Psoas muscle (tissue), 7 donors: ENCODE measurements at regions not wholly inside any gene's neighbourhood (a gene's known extent, or its start where the extent isn't known, plus 50 kb on each side); places are given as distances from the start of the nearest gene placed in this dataset.

ENCODE experiments used
- ATAC-seq, 4 donors: fragments of 200-7000 bp; cut with Tn5 transposase; one replicate each; pipeline ENCODE4 v1.9.1; 2020; ENCODE audit warnings: moderate library complexity in 3 of 4, mild to moderate bottlenecking in 2 of 4
- DNase-seq, 2 donors: peaks; one replicate each; pipeline ENCODE4 v3.0.0-alpha.2; 2020
- H3K27ac ChIP-seq: fragments of 200-600 bp; one replicate; pipeline ENCODE4 v1.8.0; 2022
- H3K27me3 ChIP-seq, 3 donors: fragments of 200-600 bp in 1 of 3; one replicate each; pipeline versions ENCODE4 v1.6.1 to v1.8.0; 2013 to 2022; ENCODE audit warnings: low read length in 2 of 3, mild to moderate bottlenecking in 2 of 3, moderate library complexity in 1 of 3; ENCODE audit not compliant: insufficient read depth in 3 of 3
- H3K36me3 ChIP-seq, 2 donors: fragments of 200-600 bp in 1 of 2; one replicate each; pipeline versions ENCODE4 v1.6.1 to v1.8.0; 2013 to 2022; ENCODE audit warnings: low read depth in 1 of 2, mild to moderate bottlenecking in 1 of 2, moderate library complexity in 1 of 2; ENCODE audit not compliant: insufficient read depth in 1 of 2
- H3K4me1 ChIP-seq: fragments of 200-600 bp; one replicate; pipeline ENCODE4 v1.8.0; 2022
- H3K4me3 ChIP-seq: fragments of 200-600 bp; one replicate; pipeline ENCODE4 v1.8.0; 2022; ENCODE audit warnings: mild to moderate bottlenecking
- H3K9me3 ChIP-seq: fragments of 200-600 bp; one replicate; pipeline ENCODE4 v1.8.0; 2022
- WGBS, 3 donors: extraction: QIAGEN DNeasy Blood & Tissue Kit; methylation state at CpG; one replicate each; pipeline versions ENCODE4 v1.1.6 to v1.1.7; 2013; 5-methylcytosine and 5-hydroxymethylcytosine counted together
- intact Hi-C, 2 donors: fragments of 100-400 bp; cut with DNase I; formaldehyde crosslinking; loops; one replicate each; pipeline versions ENCODE4 v1.11.0 to v1.14.2; 2022
- TF ChIP-seq, protein P1 (sequence below): fragments of 200-600 bp; IDR thresholded peaks from one replicate; pipeline ENCODE4 v1.8.0; 2022; ENCODE audit warnings: antibody characterized with exemption
- donor health status: healthy with polysubstance abuse.
- donor health status: DM: no; HTN: no; CAD: no; lungs with moderate emphysema.
- donor health status: Bipolar disorder and iron deficiency.
- donor health status: healthy.
- donor health status: DM: yes; HTN: yes; CAD: no.
- donor health status: DM: no; HTN: no; CAD: no.
- donor health status: DM: yes; HTN: yes; CAD: no.

DNA sequence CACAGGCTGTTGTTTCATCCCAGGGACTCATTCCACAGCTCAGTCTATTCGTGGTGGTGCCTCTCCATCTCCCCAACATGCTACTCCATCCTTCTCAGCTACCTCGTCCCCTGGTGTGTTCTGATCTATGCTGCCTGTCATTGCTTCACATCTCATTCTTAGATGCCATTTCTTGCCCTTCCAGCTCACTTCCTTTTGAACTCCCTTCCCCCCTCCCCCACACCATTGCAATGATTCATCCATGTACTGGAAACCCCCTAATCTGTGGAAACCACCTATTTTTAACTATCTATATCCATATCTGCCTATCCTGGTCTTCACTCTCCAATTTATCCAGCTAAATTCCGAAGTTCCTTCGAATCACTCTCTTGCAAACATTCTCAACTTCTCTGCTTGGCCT is 65.7 kb upstream of the PARD3B start:
- Histone ChIP-seq H3K9me3 (no peaks in the 10 kb centered on the region), H3K36me3 (no peaks in the 10 kb centered on the region), H3K4me3 (no peak overlapping the region), H3K27ac (no peak overlapping the region), H3K4me1 (no peaks in the 10 kb centered on the region), H3K27me3 (no peaks in the 10 kb centered on the region)
- TF ChIP-seq, protein P1, sequence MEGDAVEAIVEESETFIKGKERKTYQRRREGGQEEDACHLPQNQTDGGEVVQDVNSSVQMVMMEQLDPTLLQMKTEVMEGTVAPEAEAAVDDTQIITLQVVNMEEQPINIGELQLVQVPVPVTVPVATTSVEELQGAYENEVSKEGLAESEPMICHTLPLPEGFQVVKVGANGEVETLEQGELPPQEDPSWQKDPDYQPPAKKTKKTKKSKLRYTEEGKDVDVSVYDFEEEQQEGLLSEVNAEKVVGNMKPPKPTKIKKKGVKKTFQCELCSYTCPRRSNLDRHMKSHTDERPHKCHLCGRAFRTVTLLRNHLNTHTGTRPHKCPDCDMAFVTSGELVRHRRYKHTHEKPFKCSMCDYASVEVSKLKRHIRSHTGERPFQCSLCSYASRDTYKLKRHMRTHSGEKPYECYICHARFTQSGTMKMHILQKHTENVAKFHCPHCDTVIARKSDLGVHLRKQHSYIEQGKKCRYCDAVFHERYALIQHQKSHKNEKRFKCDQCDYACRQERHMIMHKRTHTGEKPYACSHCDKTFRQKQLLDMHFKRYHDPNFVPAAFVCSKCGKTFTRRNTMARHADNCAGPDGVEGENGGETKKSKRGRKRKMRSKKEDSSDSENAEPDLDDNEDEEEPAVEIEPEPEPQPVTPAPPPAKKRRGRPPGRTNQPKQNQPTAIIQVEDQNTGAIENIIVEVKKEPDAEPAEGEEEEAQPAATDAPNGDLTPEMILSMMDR: no peak
- WGBS, 3 donors: 66 to 78% (median 77%) methylated on average over 4 of the region's 4 CpGs
- no peak for ATAC-seq
- DNase-seq: no peak
- intact Hi-C loops: no loop called here

DNA sequence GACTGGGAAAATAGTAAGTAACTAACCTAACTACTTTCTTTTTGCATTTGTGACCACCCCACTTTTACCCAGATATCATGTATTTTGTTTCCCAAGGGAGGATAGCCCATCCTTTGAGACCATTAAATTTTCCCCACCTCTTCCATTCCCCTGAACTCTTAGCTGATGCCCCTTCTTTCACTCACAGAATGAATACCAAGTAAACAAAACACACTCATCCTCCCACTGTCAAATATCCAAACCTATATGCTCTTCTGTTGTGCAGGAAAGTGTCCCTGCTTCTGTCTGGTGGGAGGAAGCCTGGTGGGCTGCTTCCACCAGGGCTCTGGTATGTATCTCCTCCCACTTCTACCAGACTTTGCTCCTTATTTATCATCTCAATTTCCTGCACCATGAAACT is 64.6 kb upstream of the PARD3B start:
- H3K4me3 ChIP-seq: no peak overlapping the region
- TF ChIP-seq, protein P1: no peak
- DNase-seq: no peak
- ATAC-seq: no peak
- intact Hi-C loops: no loop called here
- H3K36me3 ChIP-seq: no peaks in the 10 kb centered on the region
- no peaks in the 10 kb centered on the region for H3K4me1 ChIP-seq
- H3K27me3 ChIP-seq: no peaks in the 10 kb centered on the region
- H3K27ac ChIP-seq: no peak overlapping the region
- no peaks in the 10 kb centered on the region for H3K9me3 ChIP-seq

DNA sequence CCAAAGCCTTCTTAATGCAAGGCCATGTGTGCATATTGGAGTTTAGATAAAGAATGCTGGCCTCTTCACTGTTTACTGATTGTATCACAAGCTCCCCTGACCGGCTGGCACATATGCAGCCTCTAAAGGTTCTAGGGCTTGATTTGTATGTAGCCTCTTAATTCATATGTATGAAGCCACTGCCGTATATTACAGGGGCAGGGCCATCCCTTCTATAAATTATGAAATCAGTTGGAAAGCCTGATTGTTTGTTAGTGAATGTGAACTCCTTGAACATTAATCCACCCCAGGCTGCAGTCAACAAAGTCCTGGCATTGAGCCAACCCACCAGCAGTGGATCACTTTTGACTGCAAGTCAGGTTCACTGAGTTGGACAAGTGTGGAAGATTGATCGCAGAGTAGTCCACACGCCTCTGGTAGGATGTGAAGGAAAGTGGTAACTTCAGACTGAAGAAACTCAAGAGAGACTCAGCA is 61.6 kb upstream of the PARD3B start:
- no peaks in the 10 kb centered on the region for H3K36me3 ChIP-seq
- H3K4me1 ChIP-seq: no peaks in the 10 kb centered on the region
- WGBS, 3 donors: 57 to 64% (median 59%) methylated on average over 4 of the region's 4 CpGs
- H3K27me3 ChIP-seq: no peaks in the 10 kb centered on the region
- no peak overlapping the region for H3K27ac ChIP-seq
- DNase-seq: no peak
- intact Hi-C loops: no loop called here
- TF ChIP-seq, protein P1: no peak
- no peaks in the 10 kb centered on the region for H3K9me3 ChIP-seq
- H3K4me3 ChIP-seq: no peak overlapping the region
- no peak for ATAC-seq

DNA sequence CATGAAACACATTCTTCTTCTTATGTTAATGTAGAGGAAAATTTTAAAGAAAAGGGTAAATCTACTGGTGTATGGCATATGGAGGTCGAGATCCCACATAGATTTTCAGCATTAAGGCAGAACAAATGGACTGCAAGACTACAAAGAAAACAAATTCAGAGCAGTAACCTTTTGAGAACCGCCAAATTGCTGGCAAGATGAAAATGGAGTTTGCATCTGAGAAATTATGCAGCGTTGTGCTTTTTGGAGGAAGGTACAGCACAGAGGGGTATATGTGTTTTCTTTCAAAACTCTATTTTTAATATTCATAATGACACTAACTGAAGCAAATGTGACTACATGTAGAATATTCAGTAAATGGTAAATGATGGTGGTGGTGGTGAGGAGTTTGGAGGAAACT is 59.0 kb upstream of the PARD3B start:
- Histone ChIP-seq H3K36me3 (no peaks in the 10 kb centered on the region), H3K9me3 (no peaks in the 10 kb centered on the region), H3K4me3 (no peak overlapping the region), H3K27me3 (no peaks in the 10 kb centered on the region), H3K27ac (no peak overlapping the region), H3K4me1 (no peaks in the 10 kb centered on the region)
- TF ChIP-seq, protein P1: no peak
- DNase-seq (no peak), ATAC-seq (no peak)
- 91 to 97% (median 96%) methylated on average over 3 of the region's 3 CpGs for WGBS, 3 donors
- intact Hi-C loops: no loop called here

DNA sequence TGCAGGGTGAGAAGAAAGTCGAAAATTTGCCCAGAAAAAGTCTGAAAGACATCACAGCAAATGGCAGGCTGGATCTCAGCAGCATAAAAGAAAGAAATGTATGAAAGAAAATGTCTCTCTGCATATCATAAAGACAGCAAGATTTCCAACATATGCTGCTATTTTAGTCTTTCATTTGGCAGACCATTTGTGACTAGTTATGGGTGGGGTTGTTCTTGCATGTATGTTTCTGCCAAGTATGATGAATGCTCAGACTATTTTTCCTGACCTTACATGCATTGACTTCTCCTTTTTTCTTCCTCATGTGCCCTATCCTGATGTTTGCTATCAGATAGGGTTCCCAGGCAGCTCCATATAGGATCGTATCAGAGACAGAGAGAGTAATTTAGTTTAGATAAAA is 58.5 kb upstream of the PARD3B start:
- 70 to 84% (median 77%) methylated on average over 2 of the region's 2 CpGs for WGBS, 3 donors
- Histone ChIP-seq H3K4me3 (no peak overlapping the region), H3K27ac (no peak overlapping the region), H3K27me3 (no peaks in the 10 kb centered on the region), H3K4me1 (no peaks in the 10 kb centered on the region), H3K36me3 (no peaks in the 10 kb centered on the region), H3K9me3 (no peaks in the 10 kb centered on the region)
- ATAC-seq (no peak), DNase-seq (no peak)
- intact Hi-C loops: no loop called here
- TF ChIP-seq, protein P1: no peak
